HG03457 (cell line): ENCODE measurements at regions not wholly inside any gene's neighbourhood (a gene's known extent, or its start where the extent isn't known, plus 50 kb on each side); places are given as distances from the start of the nearest gene placed in this dataset.
"Not testable (repeated sequence)": the region's sequence is repeated elsewhere in the genome, so short reads cannot be mapped to it uniquely, and the experiment has no call there.

ENCODE experiments used
- ATAC-seq: cut with Tn5 transposase; IDR thresholded peaks from one replicate; pipeline ENCODE4 v1.9.1; 2021; ENCODE audit warnings: moderate number of reproducible peaks; ENCODE audit not compliant: unreplicated experiment

DNA sequence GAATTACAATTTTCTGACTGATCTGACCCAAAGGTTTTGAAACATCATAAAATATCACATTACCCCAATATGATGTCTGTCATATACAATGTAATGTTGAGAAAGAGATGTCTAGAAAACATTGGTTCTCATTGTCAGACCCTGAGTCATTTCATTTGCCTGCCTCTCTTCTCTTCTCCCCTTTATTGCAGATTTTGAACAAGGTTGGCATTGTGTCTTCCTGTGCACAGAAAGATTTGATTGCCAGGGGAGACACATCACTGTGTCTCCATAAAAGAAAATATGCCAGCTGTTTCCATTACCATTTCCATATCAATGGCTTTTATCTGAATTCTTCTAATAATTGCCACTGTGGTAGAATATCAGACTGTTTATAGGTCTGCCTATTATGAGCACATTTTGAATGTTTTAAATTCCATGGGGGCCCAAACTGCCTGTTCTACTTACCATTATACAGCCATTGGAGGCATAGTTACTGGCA lies 65.6 kb downstream of the IFI44 start:
- ATAC-seq = no peak

DNA sequence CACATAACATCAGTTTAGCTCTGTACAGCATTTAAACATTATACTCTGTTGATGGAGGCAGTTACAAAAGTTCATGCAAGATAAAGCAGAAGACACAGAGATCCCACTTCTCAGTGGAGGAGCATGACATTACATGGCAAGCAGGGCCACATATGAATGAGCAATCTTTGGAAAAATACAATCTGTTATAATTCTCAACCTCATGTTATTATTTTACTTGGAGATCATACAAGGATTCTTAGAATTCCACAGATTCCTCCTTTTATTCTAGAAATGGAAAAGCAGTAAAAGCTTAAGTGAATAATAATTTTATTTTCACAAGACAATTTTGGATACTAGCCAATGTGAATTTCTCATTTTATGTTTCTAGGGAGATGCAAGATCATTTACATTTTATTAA lies 66.6 kb downstream of the IFI44 start:
- ATAC-seq = no peak

DNA sequence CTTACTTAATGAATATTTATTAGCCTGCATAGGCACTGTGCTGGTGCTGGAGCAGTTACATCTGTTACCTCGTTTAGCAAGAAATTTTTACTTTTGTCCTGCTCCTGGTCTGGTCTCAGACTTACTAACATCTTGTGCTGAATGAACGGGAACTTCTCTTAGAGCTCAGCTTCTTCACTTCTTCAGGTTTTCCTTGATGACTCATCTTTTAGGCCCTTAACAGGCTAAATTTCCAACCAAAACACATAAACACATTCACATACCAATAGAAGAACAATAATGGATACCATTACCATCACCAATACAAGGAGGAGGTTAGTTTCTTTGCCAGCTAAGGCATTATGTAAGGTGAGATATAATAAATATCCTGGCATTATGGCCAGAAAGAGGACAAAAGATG lies 68.9 kb downstream of the IFI44 start:
- no peak for ATAC-seq

DNA sequence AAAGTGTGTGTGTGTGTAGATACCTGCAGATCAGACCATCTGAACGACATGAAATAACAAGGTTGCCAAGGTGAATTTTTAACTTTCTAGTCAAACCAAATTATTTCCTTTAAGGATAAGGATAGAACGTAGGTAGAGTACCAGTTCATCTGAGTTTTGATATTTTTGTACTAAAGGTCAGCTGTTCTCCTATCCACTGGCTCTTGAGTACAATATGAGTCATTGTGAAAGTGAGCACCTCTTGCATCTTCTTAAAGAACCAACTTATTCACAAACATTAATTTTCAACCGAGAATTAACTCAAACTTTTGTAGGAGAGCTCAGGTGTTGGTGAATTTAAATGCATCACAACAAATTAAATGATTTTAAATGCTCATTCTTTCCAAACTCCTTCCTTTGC lies 71.5 kb downstream of the IFI44 start:
- no peak for ATAC-seq

DNA sequence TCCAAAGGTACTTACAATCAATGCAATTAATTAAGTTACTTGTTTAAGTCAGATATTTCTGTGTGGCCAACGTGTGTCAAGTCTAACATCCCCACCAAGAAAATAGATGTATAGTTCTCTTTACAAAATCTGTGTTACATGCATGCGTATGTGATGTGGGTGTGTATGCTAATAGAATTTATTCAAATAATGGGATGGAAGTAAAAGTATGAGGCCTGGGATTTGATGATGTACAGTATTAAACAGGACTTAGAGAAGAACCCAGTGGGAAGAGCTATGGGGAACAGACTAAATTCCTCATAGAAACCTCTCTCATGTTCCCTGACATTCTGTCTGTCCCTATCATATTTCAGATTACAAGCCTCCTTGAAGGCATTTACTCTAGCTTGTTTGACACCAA lies 72.5 kb downstream of the IFI44 start:
- no peak for ATAC-seq

DNA sequence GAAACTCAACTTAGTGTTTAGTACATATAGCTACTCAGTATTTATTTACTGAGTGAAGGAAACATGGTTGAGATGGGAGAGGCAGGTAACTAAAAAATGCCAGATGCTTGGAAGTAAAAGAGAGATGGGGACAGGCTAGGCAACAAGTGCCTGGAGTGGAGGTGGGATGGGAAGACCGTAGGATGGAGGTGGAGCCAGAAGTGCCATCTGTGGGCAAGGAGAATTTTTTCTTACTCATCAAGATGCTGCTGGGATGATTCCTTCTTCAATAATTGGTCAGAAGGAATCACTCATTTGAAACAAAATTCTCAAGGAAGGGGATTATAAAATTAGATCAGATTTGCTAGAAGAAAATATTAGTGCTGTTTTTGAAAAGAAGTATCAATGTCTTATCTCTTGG lies 72.9 kb downstream of the IFI44 start:
- no peak for ATAC-seq

DNA sequence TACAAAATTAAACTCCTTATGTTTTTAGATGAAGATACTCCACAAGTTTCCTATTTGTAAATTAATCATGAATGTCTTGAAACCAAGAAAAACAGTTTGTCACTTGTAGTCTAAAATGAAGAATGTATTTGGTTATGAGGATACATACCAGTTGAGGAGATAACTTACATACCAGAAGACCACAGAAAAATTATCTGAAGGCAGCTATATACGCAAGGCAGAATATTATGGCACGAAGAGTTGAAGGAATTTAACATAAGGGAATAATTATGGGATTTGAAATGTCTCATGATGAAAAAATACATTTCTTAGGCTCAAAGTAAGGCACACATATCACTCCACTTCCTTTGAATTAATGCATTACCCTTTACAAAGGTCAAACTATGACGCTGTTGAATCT lies 73.3 kb downstream of the IFI44 start:
- no peak for ATAC-seq

DNA sequence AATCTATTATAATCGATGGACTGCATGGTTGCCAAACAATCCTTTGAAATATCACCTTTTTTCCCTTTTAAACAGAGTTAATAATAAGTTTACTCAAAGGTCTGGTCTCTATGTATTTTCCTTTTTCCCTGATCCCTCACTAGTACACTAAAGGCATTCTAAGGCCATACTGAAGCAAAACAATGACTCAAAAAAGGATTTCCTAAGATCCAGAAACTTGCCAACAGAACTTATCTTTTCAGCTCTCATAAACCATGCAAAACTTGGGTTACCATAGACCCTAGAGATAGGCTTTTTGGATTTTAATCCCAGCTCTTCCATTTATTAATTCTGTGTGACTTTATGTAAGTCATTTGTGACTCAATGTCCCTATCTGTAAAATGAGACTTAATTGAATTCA lies 77.1 kb downstream of the IFI44 start:
- no peak for ATAC-seq

DNA sequence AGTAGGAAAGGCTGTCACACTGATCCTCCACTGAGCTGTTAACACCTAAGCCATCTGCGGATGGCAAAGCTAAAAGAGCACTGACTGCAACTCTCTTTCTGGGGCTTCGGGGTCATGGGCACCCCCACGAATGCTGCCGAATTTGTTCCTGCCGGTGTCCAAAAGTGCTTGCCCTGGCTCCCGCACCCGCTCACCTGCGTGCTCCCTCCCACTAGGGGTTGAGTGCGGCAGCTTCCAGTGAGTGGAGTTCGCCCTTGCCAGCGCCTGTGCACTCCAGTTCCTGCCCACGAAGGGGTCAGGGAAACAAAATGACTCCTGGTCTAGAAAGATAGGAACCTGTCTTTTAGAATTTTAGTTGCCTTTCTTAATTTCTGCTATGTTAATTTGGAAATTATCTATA lies 78.7 kb downstream of the IFI44 start:
- ATAC-seq = no peak

DNA sequence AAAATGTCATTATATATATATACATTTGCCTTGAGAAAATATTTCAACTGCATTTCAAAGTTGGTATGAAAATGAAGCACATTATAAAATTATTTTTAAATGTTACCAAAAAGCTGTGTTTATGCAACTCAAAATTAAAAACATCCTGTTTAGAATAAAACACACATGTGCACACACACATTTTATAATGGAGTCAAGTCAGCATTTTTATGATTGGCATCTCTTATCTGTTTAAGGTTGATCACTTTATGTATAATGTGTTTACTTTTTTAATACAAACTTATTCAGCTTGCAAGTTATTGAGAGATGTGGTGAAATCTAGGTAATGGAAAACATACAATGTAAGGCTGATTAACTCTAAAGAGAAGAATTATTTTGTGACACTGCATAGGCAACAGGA lies 80.4 kb downstream of the IFI44 start:
- no peak for ATAC-seq

DNA sequence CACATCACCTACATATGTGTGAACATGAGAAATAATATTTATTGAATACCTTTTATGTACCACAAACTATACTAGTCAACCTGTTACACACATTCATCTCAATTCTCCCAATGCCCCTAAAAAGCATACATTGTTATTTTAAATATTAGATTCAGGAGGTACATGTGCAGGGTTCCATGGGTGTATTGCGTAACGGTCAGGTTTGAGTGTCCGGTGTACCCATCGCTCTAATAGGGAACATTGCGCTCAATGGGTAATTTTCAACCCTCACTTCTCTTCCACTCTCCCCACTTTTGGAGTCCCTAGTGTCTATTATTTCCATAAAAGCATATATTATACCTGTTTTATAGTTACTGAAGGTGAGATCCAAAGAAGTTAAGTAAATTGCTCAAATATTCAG lies 82.0 kb downstream of the IFI44 start:
- no peak for ATAC-seq

DNA sequence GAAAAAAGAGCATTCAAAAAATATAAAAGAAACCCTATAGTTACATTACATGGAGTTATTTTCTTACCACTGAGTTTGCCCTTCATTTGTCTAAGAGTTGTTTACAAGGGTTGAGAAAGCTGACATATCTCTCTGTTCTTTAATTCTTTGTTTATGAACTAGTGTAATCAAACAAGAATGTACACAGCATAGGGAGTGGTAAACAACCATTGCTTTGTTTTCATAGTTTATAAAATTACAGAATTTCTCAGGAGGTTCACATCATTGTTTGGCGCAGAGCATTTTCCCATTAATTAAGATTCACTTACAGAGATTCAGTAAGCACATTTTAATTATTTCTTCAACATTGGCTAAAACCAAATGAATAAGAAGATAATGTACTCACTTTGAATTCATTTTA lies 87.6 kb downstream of the IFI44 start:
- no peak for ATAC-seq

DNA sequence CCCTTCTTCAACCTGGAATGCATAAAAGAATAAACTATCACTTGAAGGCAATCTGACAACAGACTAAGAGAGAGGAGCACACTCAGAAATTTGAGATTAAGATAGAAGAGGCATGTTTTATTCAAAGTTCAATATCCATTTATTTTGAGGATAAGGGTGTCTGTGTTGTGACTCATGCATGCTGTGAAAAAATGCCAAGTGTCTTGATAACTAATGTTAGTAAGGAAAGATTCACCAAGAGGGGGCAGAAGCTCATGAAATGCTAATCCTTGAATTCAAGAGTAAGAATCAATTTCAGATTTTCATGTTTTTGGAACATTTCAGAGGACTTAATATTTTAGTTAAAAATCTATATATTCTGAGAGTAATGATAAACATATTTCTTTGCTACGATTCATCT lies 94.0 kb downstream of the IFI44 start:
- no peak for ATAC-seq

DNA sequence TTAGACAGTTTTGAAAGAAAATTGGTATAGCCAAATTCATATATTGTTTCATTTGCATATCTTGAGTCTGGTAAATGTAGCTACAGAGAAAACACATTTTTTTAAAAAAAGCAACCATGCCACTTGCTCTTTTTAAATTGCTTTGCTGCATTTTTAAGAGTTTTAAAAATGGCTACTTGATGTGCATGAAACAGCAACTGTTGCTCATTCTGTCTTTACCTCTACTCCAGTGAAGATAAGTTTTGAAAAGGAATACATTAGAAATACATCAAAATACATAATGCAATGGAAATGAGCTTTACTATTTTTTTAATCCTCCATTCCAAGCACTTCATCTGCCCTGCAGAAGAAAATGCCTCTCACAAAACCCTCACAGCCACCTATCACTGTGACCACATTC lies 95.5 kb downstream of the IFI44 start:
- no peak for ATAC-seq

DNA sequence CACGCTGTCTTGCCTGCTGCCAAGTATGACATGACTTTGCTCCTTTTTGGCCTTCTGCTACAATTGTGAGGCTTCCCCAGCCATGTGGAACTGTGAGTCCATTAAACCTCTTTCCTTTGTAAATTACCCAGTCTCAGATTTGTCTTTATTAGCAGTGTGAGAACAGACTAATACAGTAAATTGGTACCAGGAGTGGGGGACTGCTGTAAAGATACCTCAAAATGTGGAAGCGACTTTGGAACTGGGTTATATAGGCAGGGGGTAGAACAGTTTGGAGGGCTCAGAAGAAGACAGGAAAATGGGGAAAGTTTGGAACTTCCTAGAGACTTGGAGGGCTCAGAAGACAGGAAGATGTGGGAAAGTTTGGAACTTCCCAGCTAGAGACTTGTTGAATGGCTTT lies 104.0 kb downstream of the IFI44 start:
- ATAC-seq = not testable (repeated sequence)

DNA sequence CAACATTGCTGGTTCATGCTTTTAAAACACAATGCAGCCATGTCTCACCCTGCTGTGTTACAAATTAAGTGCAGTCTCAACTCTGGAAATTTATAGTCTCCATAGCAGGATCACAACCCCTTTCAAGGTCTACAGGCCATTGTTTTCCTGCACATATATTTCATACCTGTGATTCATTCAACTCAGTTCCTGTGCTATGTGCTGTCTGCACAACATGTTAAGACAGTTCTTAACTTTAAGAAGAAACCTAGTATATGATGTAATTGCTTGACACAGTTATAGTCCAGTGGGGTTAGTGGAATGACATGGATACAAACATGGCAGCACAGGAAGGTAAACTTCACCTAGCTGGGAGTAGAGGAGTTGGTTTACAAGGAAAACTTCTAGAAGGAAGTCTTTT lies 106.4 kb downstream of the IFI44 start:
- no peak for ATAC-seq

DNA sequence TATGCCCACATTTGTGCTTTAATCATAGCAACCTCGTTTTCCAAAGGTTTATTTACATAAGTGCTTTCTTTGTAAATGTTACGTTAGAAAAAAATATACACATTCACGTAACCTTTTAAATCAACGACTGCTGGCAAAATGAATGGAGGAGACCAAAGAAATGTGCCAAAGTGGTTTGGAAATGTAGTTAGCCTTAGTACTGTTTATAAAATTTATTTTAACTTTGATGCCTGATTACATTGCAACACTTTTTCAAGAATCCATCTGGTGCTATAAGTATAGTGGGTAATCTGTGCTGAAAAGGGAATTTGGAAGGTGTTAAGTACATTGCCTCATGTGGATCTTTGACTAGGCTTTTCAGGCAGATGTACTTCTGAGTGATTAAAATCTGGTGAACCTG lies 108.9 kb downstream of the IFI44 start:
- no peak for ATAC-seq

DNA sequence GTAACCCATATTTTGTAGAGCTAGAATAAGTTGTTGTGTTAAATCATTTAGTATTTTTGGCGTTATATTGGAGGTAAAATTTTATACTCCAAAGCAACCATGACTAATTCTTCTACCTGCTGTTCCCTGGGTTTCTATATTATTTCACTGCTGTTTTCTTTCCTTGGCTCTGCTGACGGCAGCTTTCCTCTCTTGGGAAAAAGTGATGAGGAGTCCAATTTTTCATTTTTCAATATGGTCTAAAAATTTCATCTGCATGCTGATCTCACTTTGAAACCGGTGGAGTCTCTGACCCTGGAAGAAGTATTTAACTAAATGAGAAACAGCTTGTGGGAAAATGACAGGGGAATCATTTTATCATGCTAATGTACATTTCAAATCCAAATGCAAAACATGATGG lies 110.2 kb downstream of the IFI44 start:
- no peak for ATAC-seq

DNA sequence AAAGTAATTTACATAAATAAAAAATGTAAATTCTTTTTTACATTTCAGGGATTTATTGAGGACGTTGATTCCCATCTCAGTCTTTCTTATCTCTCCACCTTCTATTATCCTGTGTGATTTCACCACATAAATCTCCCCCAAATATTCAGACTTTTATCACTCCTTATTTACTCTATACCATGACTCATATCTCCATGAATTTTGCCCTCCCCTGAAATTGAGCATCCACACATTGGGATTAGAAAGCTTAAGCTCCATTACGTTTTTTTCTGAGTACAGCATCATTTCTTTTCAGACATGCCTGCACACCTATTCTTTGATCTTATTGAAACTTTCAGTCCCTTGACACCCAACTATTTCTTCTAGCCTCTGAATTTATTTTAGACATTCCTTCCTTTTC lies 111.2 kb downstream of the IFI44 start:
- ATAC-seq = no peak

DNA sequence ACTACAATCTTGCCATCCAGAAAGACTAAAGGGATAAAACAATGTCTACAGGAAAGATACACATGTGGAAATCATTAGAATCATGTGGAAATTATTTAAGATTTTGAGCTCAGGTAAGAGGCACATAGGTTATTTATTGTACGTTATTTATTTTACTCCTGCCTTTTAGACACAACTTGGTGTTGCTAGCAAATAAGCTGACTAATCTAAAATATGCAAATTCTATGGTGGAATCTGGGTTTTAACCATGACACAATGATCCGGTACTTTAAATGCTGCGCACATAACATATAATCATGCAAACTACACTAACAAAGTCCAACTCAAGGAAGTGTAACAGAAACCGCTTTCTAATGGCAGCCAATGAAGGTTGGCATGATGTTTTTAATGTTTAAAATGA lies 112.5 kb downstream of the IFI44 start:
- no peak for ATAC-seq

DNA sequence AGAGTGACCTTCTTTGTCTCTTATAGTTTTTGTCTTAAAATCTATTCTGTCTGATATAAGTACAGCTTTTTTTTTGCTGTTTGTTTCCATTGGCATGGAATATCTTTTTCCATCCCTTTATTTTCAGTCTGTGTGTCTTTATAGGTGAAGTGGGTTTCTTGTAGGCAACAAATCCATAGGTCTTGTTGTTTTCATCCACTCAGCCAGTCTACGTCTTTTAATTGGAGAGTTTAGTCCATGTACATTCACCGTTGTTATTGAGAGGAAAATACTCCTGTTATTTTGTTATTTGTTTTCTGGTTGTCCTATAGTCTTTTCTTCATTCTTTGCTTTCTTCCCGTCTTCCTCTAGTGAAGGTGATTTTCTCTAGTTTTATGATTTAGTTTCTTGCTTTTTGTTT lies 115.9 kb downstream of the IFI44 start:
- no peak for ATAC-seq

DNA sequence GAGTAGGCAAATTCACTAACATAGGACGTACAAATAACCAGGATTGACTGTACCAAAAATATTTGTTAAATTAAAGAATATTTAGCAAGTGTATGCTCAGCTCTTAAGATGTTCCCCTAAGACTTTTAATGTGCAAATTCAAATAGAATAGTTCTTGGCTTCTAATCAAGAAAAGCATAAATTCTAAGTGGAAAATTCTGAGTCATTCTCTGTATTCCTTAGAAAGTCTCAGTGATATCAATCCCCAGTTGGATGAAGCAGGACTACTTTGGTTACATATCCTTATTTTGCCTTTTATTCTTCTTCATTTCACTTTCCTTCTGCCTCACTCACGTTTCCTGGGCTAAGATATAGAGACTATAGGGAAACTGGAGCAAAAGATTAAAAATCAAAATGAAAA lies 130.2 kb downstream of the IFI44 start:
- no peak for ATAC-seq

DNA sequence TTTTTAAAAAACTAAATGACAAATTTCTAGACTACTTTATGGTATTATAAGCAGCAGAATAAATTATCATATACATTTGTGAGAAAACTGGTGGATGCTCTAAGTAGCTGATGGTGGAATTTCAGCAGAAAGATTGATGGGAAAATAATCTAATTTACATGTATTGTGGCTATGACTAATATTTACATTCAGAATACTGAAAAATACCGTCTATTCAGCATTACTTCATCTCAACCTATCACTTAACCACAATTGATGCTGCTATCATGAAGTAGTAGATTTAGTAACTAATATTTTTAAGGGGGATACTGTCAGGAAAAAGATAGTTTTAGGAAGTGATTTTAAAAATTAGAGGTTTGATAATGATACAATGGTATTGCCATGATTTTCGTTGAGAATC lies 137.9 kb downstream of the IFI44 start:
- no peak for ATAC-seq

DNA sequence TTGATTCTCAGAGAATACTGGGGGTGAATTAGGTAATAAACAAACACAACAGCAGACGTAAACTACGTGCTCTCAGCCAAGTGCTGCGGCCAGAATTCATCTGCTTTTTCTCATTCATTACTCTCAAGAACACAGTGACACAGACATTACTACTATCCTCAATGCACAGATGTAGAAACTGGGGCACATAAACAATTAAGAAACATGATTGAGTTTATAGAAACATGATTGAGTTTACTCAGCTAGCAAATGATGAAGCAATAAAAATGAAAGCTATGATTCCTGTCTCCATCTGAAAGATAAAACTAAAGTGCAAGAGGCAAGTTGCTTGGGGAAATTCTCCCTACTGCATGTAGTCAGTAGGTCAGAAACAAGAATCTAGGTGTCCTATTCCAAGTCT lies 140.5 kb downstream of the IFI44 start:
- no peak for ATAC-seq
